Activated CD8-positive, alpha-beta memory T cell treated with anti-CD3 and anti-CD28 coated beads, Interleukin-2, amount 50 U/mL, for 1 hour (primary cell): ENCODE measurements at regions not wholly inside any gene's neighbourhood (a gene's known extent, or its start where the extent isn't known, plus 50 kb on each side); places are given as distances from the start of the nearest gene placed in this dataset.
A peak's percentile ranks its signal among the peaks of the same experiment; 100 is the strongest.
"Not testable (repeated sequence)": the region's sequence is repeated elsewhere in the genome, so short reads cannot be mapped to it uniquely, and the experiment has no call there.

Experiments
- DNase-seq: peaks from one replicate; pipeline ENCODE4 v3.0.0-alpha.2; 2020; ENCODE audit errors: extremely low read depth

DNA sequence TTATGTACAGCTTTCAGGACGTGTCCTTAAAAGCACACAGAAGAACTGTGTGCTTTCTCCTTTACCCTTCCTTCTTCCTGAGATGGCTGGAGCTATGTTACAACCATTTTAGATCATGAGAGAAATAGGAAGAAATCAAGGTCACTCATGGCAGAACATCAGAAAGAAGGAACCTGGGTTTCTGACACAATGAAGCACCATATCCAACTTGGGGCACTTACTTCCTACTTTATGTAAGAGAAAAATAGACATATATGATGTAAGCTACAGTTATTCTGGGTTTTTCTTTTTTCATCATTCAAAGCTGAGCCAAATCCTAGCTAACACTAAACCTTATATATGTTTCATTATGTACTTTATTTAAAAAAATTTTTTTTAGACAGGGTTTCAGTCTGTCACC is 79.5 kb downstream of the FAM161A start:
- no peak for DNase-seq

- DNase-seq, result no peak
These were observed 81.7 kb downstream of the FAM161A start for GRCh38 chr2:61771904-61772845.

- no peak for DNase-seq
These were observed 83.1 kb downstream of the FAM161A start for GRCh38 chr2:61770746-61771145.

DNA sequence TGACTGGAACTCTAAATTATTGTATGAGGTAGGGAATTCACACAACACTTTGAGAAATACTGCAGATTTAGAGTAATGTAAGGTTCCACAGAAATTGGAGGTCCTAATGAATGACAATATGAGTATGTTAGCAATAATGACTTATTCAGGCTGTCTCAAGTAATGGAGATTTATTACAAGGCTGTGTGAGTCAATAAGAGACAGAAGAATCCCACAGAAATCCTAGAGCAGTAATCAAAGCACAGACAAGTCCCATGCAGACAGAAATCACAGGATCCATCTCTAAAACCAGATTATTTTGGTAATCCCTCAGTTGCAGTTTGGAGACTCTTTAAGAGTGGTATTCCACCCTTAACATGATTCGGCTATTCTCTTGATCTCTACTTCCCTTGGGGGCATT is 83.6 kb downstream of the FAM161A start:
- DNase-seq, result no peak

- no peak for DNase-seq
These were observed 84.7 kb downstream of the FAM161A start for GRCh38 chr2:61769093-61769675.

GRCh38 chr2:61764035-61764800 is 89.6 kb downstream of the FAM161A start:
- DNase-seq, result peak; percentile 86

GRCh38 chr2:61763605-61764034 is 90.2 kb downstream of the FAM161A start:
- DNase-seq, result no peak

GRCh38 chr2:61762292-61762691 is 91.6 kb downstream of the FAM161A start:
- DNase-seq, result no peak

GRCh38 chr2:61759718-61760117 is 94.1 kb downstream of the FAM161A start:
- no peak for DNase-seq

DNA sequence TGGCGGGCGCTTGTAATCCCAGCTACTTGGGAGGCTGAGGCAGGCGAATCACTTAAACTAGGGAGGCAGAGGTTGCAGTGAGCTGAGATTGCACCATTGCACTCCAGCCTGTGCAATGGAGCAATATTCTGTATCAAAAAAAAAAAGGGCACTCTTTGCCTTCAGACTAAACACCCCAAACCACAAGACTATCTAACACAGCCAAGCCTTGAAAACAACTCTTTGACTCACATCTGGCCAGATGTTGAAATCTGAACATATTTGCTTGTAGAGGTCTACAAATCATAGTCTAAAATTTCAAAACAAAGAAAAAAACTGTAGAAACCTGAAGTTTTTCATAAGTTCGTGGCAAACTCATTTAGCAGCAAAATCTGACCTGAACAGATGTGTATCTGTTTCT is 94.9 kb downstream of the FAM161A start:
- no peak for DNase-seq

DNA sequence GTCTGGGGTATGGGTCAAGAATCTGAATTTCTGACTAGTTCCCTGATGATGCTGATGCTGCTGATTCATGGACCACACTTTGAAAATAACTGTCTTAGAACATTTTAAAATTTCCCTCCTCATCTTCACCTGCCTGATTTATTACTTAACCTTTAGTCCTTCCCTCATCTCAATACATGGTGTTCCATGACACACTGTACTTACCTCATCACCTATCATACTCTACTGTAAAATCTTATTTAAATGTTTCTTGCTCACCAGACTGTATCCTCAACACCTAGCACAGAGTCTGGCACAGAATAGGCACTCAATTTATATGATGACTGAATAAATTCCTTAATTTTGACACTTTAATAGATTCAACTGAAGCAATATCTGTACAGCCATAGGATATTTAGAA is 95.7 kb downstream of the FAM161A start:
- DNase-seq, result no peak

DNA sequence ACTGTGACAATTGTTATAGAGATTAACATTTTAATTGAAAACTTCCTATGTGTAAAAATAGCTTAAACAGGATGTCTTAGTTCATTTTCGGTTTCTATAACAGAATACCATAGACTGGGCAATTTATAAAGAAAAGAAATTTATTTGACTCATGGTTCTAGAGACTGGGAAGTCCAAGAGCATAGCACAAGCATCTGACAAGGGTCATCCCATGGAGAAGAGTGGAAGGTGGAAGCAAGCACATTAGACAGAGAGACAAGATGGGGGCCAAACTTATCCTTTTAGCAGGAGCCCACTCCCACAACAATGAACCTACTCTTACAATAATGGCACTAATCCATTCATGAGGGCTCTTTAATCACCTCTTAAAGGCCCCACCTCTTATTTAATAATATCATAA is 100.3 kb downstream of the FAM161A start:
- no peak for DNase-seq

DNA sequence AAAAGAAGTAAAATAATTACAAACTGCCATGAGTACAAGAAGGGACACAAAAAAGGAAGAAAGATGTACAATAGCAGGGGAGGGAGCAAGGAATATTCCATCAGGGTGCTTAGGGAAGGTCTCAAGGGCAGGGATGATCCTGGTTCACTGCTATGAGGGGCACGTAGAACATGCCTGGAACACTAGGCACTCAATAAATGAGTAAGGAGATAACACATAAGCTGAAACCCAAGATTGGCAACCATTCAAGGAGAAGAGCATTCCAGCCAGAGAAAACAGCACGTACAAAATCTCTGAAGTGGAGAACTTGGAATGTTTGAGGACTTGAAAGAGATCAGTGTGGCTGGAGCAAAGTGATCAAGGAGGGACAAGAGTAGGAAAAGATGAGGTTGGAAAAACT is 103.2 kb downstream of the FAM161A start:
- no peak for DNase-seq

- DNase-seq, result no peak
These were observed 110.9 kb downstream of the FAM161A start for GRCh38 chr2:61742955-61743354.

DNA sequence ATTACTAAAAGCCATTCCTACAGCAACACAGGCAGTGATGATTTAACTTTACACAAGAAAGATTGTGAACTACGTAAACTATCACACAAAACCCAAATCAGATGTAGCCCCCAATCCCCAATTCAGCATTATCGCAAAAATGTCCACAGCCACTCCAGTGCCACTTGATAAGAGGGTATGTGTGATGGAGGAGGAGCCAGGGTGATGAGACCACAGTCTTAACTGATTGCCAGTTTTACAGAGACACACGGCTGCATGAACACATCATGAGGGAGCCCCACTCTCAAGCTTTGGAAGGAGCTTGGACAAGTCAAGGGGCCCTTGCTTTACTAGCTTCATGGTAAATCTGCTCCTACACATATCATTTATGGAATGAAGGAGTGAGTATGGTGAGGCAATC is 116.0 kb downstream of the FAM161A start:
- no peak for DNase-seq

GRCh38 chr2:61736953-61737352 is 116.9 kb downstream of the FAM161A start:
- no peak for DNase-seq

- no peak for DNase-seq
These were observed 120.3 kb downstream of the FAM161A start for GRCh38 chr2:61733563-61733962.

DNA sequence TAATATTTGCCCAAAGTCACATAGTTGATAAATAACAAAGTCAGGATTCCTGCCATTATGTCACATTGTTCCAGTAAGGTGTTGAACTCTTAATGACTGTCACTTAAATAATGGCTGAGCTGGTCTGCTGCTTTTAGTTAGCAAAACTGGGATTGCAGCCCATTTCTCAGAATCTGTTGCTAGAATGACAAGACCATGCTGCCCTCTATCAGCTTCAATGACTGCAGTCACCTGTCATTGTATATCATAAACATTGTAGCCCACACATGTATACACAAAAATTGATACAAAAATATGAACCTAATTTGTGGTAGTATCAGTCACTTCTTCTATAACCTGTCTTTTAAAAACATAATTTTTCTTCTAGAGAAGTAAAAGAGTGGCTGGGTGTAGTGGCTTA is 121.1 kb downstream of the FAM161A start:
- no peak for DNase-seq

DNA sequence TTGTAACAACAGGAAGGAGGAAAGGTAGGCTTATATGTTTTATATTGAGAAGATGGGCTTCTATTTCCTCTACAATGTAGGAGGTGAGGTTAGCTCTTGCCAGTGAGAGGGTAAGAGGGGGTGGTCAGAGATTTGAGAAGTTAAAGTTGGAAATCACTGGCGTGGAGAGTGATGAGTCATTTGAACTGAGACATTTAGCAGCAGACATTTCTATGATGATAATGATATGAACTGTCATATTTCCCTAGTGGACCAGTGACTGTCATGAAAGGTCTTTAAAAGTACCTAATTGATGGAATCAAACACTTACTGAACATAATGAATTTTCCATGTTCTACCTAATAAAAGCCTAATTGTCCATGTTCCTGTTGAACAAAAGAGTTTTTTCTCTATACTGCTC is 126.1 kb downstream of the FAM161A start:
- DNase-seq, result no peak

DNA sequence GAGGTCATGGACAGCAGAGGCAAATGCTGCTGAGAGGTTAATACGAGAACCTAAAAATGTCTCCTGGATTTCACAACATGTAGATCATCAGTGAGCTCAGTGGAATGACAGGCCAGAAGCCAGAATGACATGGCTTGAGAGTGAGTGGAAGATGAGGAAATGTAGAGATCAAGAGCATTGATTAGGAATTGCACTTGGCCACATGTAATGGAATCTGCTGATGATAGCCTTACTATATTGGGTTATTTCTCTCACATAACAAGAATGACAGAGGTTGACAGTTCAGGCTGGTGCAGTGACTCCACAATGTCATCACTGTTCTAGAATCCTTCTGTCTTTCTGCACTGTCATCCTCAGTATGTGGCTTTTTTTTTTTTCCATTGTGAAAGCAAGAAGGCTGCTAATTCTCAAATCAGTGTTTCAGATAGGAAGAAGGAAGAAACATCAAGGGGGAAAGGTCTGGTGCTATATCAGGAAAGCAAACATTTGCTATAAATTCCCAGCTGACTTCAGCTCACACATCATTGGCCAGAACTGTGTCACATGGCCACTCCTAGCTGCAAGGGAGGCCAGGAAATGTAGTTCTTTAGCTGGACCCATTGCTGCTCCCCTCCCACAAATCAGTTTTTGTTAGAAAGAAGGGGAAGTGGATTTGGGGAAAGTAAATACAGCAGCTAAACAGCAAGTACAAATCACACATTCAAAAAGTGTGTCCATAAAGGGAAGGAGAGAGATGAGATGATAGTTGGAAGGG is 127.2 kb downstream of the FAM161A start:
- no peak for DNase-seq

DNA sequence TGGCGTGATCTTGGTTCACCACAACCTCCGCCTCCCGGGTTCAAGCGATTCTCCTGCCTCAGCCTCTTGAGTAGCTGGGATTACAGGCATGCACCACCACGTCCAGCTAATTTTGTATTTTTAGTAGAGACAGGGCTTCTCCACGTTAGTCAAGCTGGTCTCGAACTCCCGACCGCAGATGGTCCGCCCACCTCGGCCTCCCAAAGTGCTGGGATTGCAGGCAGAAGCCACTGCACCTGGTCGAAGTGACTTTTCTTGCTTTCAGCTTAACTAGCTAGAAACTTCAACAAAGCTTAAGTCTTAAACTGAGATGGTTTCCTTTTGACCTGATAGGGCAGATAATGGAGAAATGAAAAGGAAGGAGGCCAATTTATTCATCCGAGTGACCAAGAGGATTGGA is 130.5 kb downstream of the FAM161A start:
- not testable (repeated sequence) for DNase-seq

DNA sequence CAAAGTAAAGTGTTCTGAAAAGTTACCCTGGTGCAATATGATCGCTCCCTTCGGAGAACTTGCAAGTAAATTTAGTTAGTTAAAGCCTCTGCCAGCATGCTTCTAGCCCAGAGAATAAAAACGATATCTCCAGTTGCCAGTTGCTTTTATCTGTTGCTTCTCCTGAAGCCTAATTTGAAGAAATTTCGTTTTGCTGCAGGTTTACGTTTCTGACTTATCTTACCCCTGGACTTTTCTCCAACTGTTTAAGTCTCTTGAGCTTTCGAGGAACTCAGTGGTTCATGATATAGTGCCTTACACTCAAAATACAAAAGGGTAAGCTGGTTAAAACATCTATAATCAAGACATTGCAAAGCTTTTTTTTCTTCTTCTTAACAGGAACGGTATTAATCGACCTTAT is 131.1 kb downstream of the FAM161A start:
- DNase-seq, result no peak
